Fibroblast of lung (primary cell): ENCODE measurements at regions not wholly inside any gene's neighbourhood (a gene's known extent, or its start where the extent isn't known, plus 50 kb on each side); places are given as distances from the start of the nearest gene placed in this dataset.

Experiments
- EZH2 ChIP-seq: IDR thresholded peaks from 2 replicates; pipeline ENCODE4 v1.5.1; 2012; ENCODE audit warnings: low read length, control low read depth, mild to moderate bottlenecking; ENCODE audit errors: missing control alignments
- TF ChIP-seq, protein P1 (sequence below), 2 donors: IDR thresholded peaks in 1 of 2; conservative IDR thresholded peaks in 1 of 2; 1 replicate in 1 of 2; 2 replicates in 1 of 2; pipeline ENCODE4 v1.5.1; 2011 to 2012; ENCODE audit warnings: low read length in 2 of 2, control low read depth in 1 of 2, inconsistent platforms in 1 of 2, low read depth in 1 of 2, mild to moderate bottlenecking in 1 of 2

GRCh38 chr4:13875181-13875580, 247.7 kb upstream of the BOD1L1 start:
- TF ChIP-seq, protein P1, sequence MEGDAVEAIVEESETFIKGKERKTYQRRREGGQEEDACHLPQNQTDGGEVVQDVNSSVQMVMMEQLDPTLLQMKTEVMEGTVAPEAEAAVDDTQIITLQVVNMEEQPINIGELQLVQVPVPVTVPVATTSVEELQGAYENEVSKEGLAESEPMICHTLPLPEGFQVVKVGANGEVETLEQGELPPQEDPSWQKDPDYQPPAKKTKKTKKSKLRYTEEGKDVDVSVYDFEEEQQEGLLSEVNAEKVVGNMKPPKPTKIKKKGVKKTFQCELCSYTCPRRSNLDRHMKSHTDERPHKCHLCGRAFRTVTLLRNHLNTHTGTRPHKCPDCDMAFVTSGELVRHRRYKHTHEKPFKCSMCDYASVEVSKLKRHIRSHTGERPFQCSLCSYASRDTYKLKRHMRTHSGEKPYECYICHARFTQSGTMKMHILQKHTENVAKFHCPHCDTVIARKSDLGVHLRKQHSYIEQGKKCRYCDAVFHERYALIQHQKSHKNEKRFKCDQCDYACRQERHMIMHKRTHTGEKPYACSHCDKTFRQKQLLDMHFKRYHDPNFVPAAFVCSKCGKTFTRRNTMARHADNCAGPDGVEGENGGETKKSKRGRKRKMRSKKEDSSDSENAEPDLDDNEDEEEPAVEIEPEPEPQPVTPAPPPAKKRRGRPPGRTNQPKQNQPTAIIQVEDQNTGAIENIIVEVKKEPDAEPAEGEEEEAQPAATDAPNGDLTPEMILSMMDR (conservative IDR thresholded peaks at IDR 0.05 in 1 of 2, IDR thresholded peaks at IDR 0.05 in 1 of 2; ENCODE audit: low read depth in 1 of 2, low read length in 2 of 2): no peak
- TF ChIP-seq EZH2: no peak
